GM12873 (cell line): ENCODE measurements at regions not wholly inside any gene's neighbourhood (a gene's known extent, or its start where the extent isn't known, plus 50 kb on each side); places are given as distances from the start of the nearest gene placed in this dataset.

Source experiments
- TF ChIP-seq, protein P1 (sequence below): IDR thresholded peaks from 2 replicates; pipeline ENCODE4 v1.5.1; 2012; ENCODE audit warnings: low read depth, mild to moderate bottlenecking, moderate library complexity, low read length, control low read depth; ENCODE audit not compliant: insufficient read depth; ENCODE audit errors: missing control alignments

DNA sequence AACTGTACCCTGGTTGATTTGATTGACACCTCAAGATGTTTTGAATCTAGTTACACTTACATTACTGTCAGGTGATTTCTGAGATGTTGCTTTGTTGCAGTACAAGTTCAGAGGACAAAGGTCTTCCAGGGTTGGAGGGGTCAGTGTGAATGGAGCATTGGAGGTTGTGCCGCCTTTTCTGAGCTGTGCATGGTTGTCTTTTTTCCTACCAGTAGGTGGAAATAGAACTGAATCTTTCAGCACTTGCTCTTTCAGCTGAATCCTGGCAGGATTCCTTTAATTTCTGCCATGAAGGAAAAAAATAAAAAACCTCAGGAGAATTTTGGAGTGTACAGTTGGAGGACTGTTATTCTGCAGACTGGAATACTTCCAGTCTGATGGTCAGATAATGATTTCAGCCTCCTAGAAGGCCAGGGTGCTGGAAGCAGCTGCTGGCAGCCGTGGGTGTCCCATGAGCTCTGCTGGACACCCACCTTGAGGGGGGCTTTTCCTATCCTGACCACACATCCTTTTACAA is 82.7 kb downstream of the PLCE1 start:
- TF ChIP-seq, protein P1, sequence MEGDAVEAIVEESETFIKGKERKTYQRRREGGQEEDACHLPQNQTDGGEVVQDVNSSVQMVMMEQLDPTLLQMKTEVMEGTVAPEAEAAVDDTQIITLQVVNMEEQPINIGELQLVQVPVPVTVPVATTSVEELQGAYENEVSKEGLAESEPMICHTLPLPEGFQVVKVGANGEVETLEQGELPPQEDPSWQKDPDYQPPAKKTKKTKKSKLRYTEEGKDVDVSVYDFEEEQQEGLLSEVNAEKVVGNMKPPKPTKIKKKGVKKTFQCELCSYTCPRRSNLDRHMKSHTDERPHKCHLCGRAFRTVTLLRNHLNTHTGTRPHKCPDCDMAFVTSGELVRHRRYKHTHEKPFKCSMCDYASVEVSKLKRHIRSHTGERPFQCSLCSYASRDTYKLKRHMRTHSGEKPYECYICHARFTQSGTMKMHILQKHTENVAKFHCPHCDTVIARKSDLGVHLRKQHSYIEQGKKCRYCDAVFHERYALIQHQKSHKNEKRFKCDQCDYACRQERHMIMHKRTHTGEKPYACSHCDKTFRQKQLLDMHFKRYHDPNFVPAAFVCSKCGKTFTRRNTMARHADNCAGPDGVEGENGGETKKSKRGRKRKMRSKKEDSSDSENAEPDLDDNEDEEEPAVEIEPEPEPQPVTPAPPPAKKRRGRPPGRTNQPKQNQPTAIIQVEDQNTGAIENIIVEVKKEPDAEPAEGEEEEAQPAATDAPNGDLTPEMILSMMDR, result no peak

DNA sequence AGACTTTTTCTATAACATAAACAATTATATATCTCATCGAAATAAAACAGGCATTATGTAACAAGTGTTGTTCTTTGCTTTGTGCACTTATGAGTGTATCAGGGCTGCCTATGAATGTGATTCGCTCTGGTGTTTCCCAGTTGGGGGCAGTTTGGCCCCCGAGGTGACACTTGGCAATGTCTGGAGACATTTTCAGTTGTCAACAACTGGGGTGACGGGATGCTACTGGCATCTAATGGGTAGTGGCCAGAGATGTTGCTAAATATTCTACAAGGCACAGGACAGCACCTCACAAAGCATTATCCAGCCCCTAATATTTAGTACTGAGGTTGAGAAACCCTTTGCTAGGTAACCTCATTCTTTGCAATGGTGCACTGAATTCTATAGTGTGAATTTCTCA is 83.3 kb downstream of the PLCE1 start:
- TF ChIP-seq, protein P1, result no peak

DNA sequence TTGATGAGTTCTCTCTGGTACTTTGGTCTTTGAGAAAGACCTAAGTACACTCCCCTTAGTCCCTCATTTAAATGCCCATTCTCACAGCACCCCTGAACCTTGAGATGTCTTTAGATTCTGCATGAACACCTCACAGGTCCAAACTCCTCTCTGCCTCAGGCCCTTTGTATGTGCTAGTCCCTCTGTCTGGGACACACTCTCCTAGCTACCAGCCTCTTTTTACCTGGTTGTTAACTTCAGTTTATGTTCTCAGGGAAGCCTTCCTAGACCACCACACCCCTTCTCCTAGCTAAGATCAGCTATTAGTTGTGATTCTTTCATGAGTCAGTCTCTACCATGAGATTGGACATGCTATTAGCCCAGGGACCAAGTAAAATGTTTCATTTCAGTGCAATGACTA is 86.4 kb downstream of the PLCE1 start:
- TF ChIP-seq, protein P1, result no peak

DNA sequence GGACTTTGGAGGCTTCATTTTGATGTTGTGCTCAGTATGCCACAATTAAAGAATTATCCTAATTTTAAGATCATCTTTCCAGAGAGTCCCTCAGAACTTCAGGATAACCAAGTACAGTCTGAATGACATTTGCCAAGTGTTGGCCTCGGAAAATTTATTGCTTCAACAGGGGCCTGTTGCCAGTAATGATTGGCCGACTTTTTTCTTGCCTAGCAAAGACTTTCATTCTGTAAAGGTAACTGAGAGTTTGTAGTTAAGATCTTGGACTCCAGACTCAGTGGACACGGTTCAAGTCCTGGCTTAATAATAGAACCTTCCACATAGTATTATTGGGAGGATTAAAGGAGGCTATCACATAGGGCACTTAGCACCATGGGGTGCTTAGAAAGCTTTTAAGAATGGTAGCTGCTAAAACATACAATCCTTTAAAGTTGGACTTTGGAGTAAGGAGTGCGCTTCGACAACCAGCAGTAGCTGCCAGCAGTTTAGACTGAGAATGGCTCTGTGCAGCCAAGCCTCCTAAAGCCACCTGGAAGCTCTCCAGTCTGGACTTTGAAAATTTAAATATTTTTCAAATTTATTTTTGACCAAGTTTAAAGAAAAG is 90.0 kb downstream of the PLCE1 start:
- TF ChIP-seq, protein P1, result no peak

DNA sequence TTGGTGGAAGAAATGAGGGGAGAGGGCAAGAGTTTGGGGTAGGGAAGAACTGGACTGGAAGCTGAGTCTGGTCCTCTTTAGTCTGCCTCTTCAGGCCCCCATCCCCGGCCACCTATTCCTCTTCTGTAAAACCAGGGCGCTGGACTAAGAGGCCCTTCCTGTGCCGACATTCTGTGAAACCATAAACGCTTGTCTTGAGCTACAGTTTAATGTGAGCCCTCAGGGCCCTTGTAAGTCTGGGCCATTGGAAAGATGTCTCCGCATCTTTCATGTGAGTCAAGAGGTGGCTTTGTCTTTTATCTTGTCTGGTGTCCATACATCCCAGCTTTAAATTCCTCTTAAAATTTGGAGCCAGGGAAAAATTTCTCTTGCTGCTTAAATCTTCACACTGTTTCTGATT is 90.6 kb downstream of the PLCE1 start:
- TF ChIP-seq, protein P1, result no peak

DNA sequence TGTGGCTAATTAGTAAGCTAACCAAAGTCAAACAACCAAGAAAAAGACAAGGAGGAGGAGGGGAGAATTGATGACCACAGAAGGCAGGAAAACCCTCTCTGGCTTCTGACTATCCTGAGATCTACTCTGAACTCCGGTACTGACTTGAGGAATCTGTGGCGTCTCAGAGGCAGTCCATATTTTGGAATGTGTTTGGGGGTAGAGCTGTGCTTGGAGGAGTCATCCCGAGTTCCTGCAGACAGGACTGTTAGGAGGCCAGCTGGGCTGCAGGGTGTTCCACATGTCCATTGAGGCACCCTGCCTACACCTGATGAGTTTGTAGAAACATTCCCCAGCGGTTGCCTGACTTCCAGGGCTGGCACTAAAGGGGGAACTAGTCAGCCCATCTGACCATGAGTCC is 91.6 kb downstream of the PLCE1 start:
- TF ChIP-seq, protein P1, result no peak

DNA sequence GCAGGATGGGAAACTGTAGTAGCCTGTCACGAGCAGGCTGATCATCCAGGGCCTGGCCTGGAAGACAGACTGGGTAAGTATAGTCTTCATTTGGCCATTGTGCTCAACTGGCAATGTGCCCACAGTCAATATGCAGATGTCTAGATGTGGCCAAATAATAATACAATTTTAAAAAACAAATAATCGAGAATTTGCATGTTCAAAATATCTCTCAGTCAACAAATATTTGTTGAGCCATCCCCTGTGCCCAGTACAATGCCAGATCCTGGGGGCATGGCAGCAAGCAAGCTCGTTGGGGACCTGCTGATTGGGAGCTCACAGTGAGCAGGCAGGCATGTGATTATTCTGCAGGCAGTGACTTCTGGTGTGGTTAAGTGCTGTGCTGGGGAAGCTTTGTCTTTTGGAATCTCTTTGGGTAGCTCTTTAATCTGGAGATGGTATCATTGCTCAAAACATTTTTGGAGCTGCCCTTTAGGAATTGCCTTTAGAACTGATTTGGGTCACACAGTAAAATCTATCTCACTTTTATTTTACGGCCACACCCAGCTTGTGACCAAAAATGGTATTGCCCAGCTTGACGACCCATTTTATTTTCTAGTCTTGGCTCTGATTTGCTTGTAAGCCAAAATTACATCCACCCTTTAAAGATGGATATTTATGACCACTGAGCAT is 92.2 kb downstream of the PLCE1 start:
- TF ChIP-seq, protein P1, result no peak
